ENCODE measurements at regions not wholly inside any gene's neighbourhood (a gene's known extent, or its start where the extent isn't known, plus 50 kb on each side); places are given as distances from the start of the nearest gene placed in this dataset.

- TF ChIP-seq POLR2A (IDR thresholded peaks at IDR 0.05; ENCODE audit: low read length) (no peak), GATA1 (IDR thresholded peaks at IDR 0.05; ENCODE audit: low read depth, low read length) (no peak)
Measured at GRCh38 chr7:149633976-149634945, 136.7 kb upstream of the ZNF746 start.
